Motor neuron (in vitro differentiated cells): ENCODE measurements at regions not wholly inside any gene's neighbourhood (a gene's known extent, or its start where the extent isn't known, plus 50 kb on each side); places are given as distances from the start of the nearest gene placed in this dataset.

Experiments used
- ATAC-seq, 8 experiments: fragments of 200-7000 bp; cut with Tn5 transposase; replicated peaks in 6 of 8; 2 replicates each; pipeline ENCODE4 v1.8.0; 2021; ENCODE audit warnings: mild to moderate bottlenecking in 8 of 8, moderate library complexity in 8 of 8
- H3K27ac ChIP-seq, 2 donors: fragments of 250-450 bp; sonication (Bioruptor Pico); 2 replicates each; pipeline ENCODE4 v1.9.0; 2021; ENCODE audit warnings: antibody characterized with exemption in 2 of 2, mild to moderate bottlenecking in 2 of 2, moderate library complexity in 1 of 2
- H3K4me1 ChIP-seq, 2 donors: fragments of 250-450 bp; sonication (Bioruptor Pico); replicated peaks in 1 of 2; 2 replicates each; pipeline ENCODE4 v1.6.1; 2021; ENCODE audit warnings: antibody characterized with exemption in 2 of 2, mild to moderate bottlenecking in 2 of 2, moderate library complexity in 1 of 2
- H3K4me3 ChIP-seq, 5 donors: fragments of 250-450 bp; sonication (Bioruptor Pico); 2 replicates each; pipeline ENCODE4 v1.9.0; 2021; ENCODE audit warnings: antibody characterized with exemption in 5 of 5, mild to moderate bottlenecking in 5 of 5, moderate library complexity in 4 of 5
- WGBS, 10 experiments: fragments of 450-650 bp; shearing (Covaris generic); methylation state at CpG; one replicate each; pipeline ENCODE4 v1.0.0; 2022; 5-methylcytosine and 5-hydroxymethylcytosine counted together
- in situ Hi-C, 9 experiments: fragments of 400-800 bp; cut with MboI; loops; one replicate each; pipeline ENCODE4 v1.15.0; 2021; ENCODE audit warnings: low sequenced_read_pairs in 9 of 9, low pct_unique_long_range_greater_than_20kb in 2 of 9; ENCODE audit not compliant: unreplicated experiment in 9 of 9

DNA sequence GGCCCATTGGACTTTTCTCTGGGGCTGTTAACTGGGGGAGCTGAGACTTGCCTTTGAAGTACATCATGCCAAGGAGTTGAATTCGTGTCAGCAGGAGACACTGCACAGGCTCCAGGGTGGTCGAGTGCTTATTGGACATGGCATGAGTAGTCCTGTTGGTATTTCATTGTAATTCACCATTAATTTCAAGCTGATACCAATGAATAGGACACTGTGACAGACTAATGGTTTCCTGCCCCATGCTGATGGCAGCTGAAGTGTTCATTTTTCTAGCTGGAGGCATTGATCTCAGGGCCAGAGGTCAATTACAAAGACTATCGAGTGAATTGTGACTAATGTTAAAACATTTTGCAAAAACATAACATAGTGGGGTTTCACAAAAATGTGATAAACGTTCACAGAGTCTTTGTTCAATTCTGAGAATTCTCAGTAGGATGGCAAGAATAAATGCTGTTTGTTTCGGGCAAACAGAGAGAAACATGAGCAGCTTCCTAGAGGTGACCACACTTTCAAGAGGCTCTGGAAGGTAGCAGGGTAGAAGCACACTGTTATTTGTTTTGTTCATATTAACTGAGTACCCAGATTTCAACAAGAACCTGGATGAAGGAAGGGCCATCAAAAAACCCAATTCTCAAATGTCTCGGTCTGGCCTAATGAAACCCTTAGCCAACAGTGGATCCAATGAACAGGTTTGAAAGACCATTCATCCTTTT lies 90.6 kb upstream of the ARL4C start:
- peaks cover 12 to 15% of the 10 kb centered on the region in 2 donors for H3K4me1 ChIP-seq
- H3K27ac ChIP-seq, result peak overlapping the region in 1 of 2 donors; percentile 38
- peak in 5 of 8 experiments; percentile 41 to 83 (median 53) for ATAC-seq
- in situ Hi-C loops, result loop anchor here in 1 of 9 experiments (25.0 kb wide), 1 partner anchor 200 kb away; no protein-coding TSS in a partner anchor
- 0 to 50% (median 40%) methylated on average over 2 to 6 of the region's 6 CpGs; no CpG with 5 or more reads in 3 of the 10 experiments for WGBS, 10 experiments
- H3K4me3 ChIP-seq, result no peak overlapping the region

DNA sequence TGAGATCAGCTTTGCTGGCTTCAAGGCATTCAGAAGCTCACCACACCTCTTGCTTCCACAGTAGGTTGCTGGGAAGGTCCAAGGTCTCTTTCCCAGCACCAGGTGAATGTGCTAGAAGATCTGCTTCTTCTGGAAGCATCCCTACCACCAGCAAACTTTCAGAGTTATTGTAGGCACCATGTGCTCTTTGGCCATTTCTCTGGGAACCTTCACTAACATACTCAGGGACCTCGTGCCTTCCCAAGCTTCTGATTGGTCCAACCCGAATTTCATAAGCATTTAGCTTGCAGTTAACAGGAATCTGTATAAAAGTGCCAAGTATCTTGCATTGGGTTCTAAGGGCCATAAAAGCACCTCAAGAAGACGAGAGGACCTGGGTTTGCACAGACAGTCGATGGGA lies 86.5 kb upstream of the ARL4C start:
- in situ Hi-C loops, result loop anchor here in 1 of 9 experiments (25.0 kb wide), 1 partner anchor 204 kb away; no protein-coding TSS in a partner anchor
- ATAC-seq, result no peak
- peaks cover 18 to 20% of the 10 kb centered on the region in 2 donors for H3K4me1 ChIP-seq
- H3K27ac ChIP-seq, result no peak overlapping the region
- no peak overlapping the region for H3K4me3 ChIP-seq
- 40 to 100% (median 94%) methylated on average over 1 to 3 of the region's 4 CpGs; no CpG with 5 or more reads in 3 of the 10 experiments for WGBS, 10 experiments

DNA sequence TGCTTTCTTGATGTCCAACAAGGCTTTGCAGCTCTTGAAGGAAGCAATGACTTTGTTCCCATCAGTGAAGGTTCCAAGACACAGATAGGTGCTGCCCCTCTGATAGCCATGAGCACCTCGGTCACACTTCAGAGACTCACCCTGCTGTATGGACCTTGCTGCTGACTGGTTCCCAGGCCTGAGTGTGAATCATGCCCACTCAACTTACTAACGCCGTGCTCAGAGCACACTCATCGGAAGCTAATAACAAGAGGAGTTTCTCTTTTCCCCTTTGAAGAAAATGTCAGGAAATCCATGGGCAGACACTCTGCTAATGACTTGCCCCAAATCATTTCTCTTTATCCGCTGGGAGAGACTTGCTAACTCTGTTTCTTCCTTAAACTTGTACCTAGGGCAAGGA lies 83.8 kb upstream of the ARL4C start:
- H3K4me1 ChIP-seq, result peaks cover 6 to 8% of the 10 kb centered on the region in 2 donors
- no peak overlapping the region for H3K4me3 ChIP-seq
- no peak for ATAC-seq
- WGBS, 10 experiments, result 22 to 100% (median 88%) methylated on average over 1 to 5 of the region's 5 CpGs; no CpG with 5 or more reads in 2 of the 10 experiments
- no peak overlapping the region for H3K27ac ChIP-seq
- in situ Hi-C loops, result loop anchor here in 1 of 9 experiments (25.0 kb wide), 1 partner anchor 207 kb away; no protein-coding TSS in a partner anchor

DNA sequence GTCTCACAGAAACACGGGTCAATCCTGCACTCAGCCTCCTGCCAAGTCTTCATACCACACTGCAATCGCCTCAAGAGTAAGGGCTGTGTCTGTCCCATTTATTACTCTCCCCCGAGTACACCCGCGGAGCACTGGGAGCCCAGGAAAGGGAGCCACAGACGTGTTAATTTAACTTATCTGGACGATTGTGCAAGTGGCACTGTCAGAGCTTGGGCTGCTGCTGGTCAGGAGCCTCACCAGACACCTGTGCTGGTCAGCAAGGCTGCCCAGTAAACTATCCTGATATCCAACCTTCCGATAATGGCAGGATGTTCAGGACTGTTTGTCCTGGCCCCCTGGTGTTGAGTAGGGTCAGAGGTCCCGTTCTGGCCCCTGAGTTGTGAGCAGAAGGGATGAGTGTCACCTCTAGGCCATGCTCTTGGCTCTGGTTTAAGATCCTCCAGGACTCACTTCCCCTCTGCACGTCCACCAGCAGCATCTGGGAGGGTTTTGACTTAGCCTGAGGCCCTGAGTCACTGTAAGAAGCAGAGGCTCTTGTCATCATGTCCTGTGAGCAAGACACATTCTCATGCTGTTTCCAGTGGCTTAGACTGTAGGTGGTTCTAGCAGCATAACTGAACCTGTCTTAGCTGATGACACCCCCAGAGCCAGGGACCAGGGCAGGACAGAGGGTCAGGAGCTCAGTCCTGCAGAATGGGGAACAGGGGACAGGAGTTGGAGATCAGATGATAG lies 82.5 kb upstream of the ARL4C start:
- Histone ChIP-seq H3K4me3 (no peak overlapping the region), H3K27ac (no peak overlapping the region), H3K4me1 (peaks cover 6 to 8% of the 10 kb centered on the region in 2 donors)
- in situ Hi-C loops, result loop anchor here in 1 of 9 experiments (25.0 kb wide), 1 partner anchor 208 kb away; no protein-coding TSS in a partner anchor
- WGBS, 10 experiments, result 68 to 100% (median 89%) methylated on average over 1 to 6 of the region's 10 CpGs; no CpG with 5 or more reads in 4 of the 10 experiments
- ATAC-seq, result peak in 6 of 8 experiments; percentile 16 to 66 (median 34)

DNA sequence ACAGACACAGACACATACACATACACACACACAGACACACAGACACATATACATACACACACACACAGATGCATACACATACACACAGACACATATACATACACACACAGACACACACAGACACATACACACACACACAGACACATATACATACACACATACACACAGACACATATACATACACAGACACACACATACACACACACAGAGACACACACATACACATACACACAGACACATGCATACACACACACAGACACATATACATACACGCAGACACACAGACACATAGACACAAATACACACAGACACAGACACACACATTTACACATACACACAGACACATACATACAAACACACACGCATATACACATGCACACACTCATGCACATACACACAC lies 81.5 kb upstream of the ARL4C start:
- H3K27ac ChIP-seq, result no peak overlapping the region
- H3K4me1 ChIP-seq, result peaks cover 6 to 8% of the 10 kb centered on the region in 2 donors
- WGBS, 10 experiments, result 60 to 100% (median 80%) methylated on average over 1 to 2 of the region's 2 CpGs; no CpG with 5 or more reads in 5 of the 10 experiments
- ATAC-seq, result no peak
- no peak overlapping the region for H3K4me3 ChIP-seq
- in situ Hi-C loops, result loop anchor here in 1 of 9 experiments (25.0 kb wide), 1 partner anchor 209 kb away; no protein-coding TSS in a partner anchor

DNA sequence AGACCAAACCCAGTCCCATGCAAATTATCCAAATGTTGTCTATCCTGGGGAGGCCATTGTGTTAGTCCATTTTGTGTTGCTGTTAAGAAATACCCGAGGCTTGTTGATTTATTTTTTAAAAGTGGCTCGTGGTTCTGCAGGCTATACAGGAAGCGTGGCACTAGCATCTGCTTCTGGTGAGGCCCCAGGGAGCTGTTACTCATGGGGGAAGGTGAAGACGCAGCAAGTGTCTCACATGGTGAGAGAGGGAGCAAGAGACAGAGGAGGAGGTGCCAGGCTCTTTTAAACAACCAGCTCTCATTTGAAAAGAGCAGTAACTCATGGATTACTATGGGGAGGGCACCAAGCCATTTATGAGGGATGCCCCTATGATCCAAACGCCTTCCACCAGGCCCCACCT lies 80.3 kb upstream of the ARL4C start:
- peaks cover 6 to 9% of the 10 kb centered on the region in 2 donors for H3K4me1 ChIP-seq
- H3K4me3 ChIP-seq, result no peak overlapping the region
- in situ Hi-C loops, result loop anchor here in 1 of 9 experiments (25.0 kb wide), 1 partner anchor 210 kb away; no protein-coding TSS in a partner anchor
- no peak overlapping the region for H3K27ac ChIP-seq
- WGBS, 10 experiments, result 52 to 100% (median 69%) methylated on average over 1 to 5 of the region's 5 CpGs; no CpG with 5 or more reads in 2 of the 10 experiments
- no peak for ATAC-seq

DNA sequence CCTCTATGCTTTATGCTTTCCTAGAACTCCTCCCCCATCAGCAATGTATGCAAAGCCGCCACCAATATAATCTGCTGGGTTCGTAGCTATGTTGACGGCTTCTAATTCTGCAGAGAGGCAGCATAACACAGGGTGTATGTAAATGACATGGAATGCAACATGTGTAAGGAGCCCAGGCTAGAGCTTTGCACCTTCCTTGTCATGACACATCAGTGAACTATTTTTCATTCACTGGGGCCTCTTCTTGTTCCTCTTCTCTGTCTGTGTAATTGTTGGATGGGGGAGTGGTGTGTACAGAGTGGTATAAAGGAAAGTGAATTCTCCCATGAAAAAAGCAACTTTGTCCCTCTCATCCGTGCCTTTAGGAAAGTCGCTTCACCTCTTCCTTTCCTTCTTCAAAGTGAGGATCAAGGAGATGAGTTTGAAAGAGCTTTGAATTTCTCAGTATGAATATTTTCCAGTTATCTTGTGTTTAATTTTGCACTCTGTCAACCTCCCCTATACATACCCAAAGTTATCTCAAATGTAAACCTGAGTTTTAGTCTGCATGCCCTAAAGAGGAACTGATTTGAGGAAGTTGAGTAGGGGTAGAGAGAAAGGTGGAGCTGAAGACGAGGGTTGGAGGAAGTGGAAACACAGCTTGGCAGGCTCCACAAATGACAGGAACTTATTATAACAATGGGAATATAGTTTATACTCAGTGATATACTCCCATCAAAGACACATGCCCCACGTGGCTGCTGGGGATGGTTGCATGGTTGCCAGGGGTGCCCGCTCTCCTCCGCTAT lies 74.9 kb upstream of the ARL4C start:
- peak in 5 of 8 experiments; percentile 68 to 90 (median 82) for ATAC-seq
- 63 to 100% (median 83%) methylated on average over 2 to 6 of the region's 9 CpGs; no CpG with 5 or more reads in 2 of the 10 experiments for WGBS, 10 experiments
- Histone ChIP-seq H3K27ac (no peak overlapping the region), H3K4me1 (peaks cover 0 to 24% of the 10 kb centered on the region in 2 donors), H3K4me3 (no peak overlapping the region)
- in situ Hi-C loops, result loop anchor here in 7 of 9 experiments (25.0 kb wide), 3 partner anchors 365 to 540 kb away; partner anchors contain the start of gene SH3BP4 (in 2 of the 7)

DNA sequence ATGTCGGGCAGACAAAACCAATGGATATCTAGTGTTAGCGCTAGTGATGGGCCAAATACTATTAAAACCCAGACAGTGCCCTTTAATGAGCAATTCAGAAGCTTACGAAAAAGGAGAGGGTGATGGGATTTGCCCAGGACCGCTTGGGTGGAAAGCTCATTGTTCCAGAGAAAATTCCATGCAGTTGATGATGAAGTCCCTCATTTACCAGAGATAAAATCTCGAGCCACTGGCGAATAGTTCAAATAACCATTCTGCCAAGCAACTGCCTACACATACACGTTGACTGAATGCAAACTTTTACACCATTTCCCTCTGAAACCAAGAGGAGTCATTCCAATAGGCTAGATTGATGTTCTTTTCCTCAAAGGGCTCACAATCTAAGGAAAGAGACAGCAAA lies 73.6 kb upstream of the ARL4C start:
- Histone ChIP-seq H3K27ac (no peak overlapping the region), H3K4me1 (peaks cover 0 to 33% of the 10 kb centered on the region in 2 donors), H3K4me3 (no peak overlapping the region)
- in situ Hi-C loops, result loop anchor here in 7 of 9 experiments (25.0 kb wide), 3 partner anchors 367 to 542 kb away; partner anchors contain the start of gene SH3BP4 (in 2 of the 7)
- ATAC-seq, result no peak
- WGBS, 10 experiments, result 20 to 83% (median 64%) methylated on average over 1 to 7 of the region's 7 CpGs; no CpG with 5 or more reads in 3 of the 10 experiments

DNA sequence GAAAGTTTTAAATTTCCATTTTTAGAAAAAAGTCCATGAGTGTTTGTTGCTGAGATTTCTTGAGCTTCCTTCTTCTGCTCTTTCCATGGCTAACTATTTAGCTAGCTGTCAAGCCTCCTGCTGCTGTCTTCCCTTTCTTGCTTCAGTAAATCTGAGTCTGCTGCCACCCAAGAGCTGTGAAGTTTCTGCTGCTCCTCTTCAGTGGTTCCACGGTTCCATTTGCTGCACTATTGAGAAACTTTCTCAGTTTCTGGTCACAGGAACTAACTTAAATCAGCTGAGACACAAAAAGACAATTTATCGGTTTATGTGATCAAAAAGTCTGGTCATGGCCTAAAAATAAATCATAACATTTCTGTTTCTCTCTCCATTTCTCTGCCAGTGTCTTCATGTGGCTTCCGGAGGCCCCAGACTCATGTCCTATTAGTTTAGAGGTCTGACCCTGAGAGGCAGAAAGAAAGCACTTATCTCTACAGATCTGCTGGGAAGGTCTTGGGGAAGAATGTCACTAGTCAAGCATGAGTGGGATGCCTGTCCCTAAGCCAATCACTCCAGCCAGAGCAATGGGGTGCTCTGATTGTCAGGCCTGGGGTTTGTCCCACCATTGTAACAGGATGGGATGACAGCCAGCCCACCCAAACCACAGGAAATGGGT lies 73.0 kb upstream of the ARL4C start:
- in situ Hi-C loops, result loop anchor here in 7 of 9 experiments (25.0 kb wide), 3 partner anchors 367 to 542 kb away; partner anchors contain the start of gene SH3BP4 (in 2 of the 7)
- 25 to 100% (median 91%) methylated on average over 1 to 3 of the region's 3 CpGs; no CpG with 5 or more reads in 1 of the 10 experiments for WGBS, 10 experiments

DNA sequence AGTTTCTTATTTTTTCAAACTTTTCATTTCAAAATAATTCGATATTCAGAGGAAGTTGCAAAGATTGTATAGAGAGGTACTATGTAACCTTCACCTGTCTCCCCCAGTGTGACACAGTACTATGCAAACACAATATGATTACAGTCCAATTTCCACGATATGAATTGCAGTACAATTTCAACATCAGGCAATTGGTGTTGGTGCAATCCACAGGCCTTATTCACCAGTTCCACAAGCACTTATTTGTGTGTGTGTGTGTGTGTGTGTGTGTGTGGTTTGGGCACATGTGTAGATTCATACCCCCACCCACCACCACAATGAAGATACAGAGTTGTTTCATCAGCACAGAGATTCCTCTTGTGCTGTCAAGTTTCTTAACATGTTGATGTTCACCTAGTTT lies 69.7 kb upstream of the ARL4C start:
- in situ Hi-C loops, result loop anchor here in 7 of 9 experiments (25.0 kb wide), 3 partner anchors 371 to 546 kb away; partner anchors contain the start of gene SH3BP4 (in 2 of the 7)
- ATAC-seq, result no peak
- Histone ChIP-seq H3K4me1 (peaks cover 7 to 34% of the 10 kb centered on the region in 2 donors), H3K4me3 (no peak overlapping the region), H3K27ac (no peak overlapping the region)
- WGBS, 10 experiments, result 0 to 93% (median 67%) methylated on average over 1 to 2 of the region's 2 CpGs; no CpG with 5 or more reads in 3 of the 10 experiments

More for the DNA sequence above, 73.0 kb upstream of the ARL4C start:
- Histone ChIP-seq H3K4me3 (no peak overlapping the region), H3K4me1 (peaks cover 5 to 38% of the 10 kb centered on the region in 2 donors), H3K27ac (no peak overlapping the region)
- no peak for ATAC-seq

DNA sequence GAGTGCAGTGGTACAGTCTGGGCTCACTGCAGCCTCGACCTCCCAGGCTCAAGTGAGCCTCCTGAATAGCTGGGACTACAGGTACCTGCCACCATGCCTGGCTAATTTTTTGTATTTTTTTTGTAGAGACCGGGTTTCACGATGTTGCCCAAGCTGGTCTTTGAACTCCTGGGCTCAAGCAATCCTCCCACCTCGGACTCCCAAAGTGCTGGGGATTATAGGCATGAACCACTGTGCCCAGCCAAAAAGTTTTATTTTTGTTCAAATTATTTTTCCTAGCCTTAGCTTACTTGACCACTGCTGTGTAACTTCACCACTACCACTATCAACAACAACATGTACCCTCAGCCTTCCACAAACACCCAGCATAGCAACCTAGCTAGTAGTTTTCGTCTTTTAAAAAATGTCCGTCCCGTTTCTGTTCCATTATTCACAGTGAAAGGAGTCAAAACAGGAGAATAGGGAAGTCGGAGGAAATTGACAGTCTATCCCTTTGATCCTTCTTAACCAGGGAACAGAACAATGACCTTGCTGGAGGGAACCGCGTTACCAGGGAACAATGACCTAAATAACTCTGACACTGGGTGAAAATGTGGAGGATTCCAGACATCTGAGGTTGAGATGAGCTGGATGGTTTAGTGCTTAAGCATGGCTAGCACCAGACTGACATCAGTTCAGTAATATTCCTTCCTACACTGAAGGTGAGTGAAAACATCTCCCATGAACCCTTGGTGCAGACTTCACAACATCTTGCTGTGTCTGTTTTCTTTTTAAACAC lies 69.2 kb upstream of the ARL4C start:
- peak in 4 of 8 experiments; percentile 3 to 83 (median 30) for ATAC-seq
- Histone ChIP-seq H3K27ac (no peak overlapping the region), H3K4me1 (peaks cover 7 to 29% of the 10 kb centered on the region in 2 donors), H3K4me3 (no peak overlapping the region)
- in situ Hi-C loops, result loop anchor here in 7 of 9 experiments (25.0 kb wide), 3 partner anchors 371 to 546 kb away; partner anchors contain the start of gene SH3BP4 (in 2 of the 7)
- WGBS, 10 experiments, result 0 to 92% (median 49%) methylated on average over 1 to 10 of the region's 10 CpGs; no CpG with 5 or more reads in 2 of the 10 experiments
